Hepatocyte (in vitro differentiated cells): ENCODE measurements at regions not wholly inside any gene's neighbourhood (a gene's known extent, or its start where the extent isn't known, plus 50 kb on each side); places are given as distances from the start of the nearest gene placed in this dataset.
A peak's percentile ranks its signal among the peaks of the same experiment; 100 is the strongest.

Source experiments
- DNase-seq: peaks from one replicate; pipeline ENCODE4 v3.0.0-alpha.2; 2016; ENCODE audit warnings: low spot score
- H2AFZ ChIP-seq: fragments of 200-600 bp; sonication (generic); 2 replicates; pipeline ENCODE4 v1.6.0; 2016; ENCODE audit warnings: antibody characterized with exemption, mild to moderate bottlenecking
- H3K27ac ChIP-seq: fragments of 200-600 bp; sonication (generic); 2 replicates; pipeline ENCODE4 v1.5.1; 2016; ENCODE audit warnings: mild to moderate bottlenecking
- H3K27me3 ChIP-seq: fragments of 200-600 bp; sonication (generic); 2 replicates; pipeline ENCODE4 v1.6.1; 2016
- H3K36me3 ChIP-seq: fragments of 200-600 bp; sonication (generic); replicated peaks from 2 replicates; pipeline ENCODE4 v1.5.1; 2016; ENCODE audit warnings: low read depth; ENCODE audit not compliant: insufficient read depth
- H3K4me1 ChIP-seq: fragments of 200-600 bp; sonication (generic); 2 replicates; pipeline ENCODE4 v1.5.1; 2016; ENCODE audit warnings: mild to moderate bottlenecking, moderate library complexity; ENCODE audit not compliant: insufficient read depth
- H3K4me2 ChIP-seq: fragments of 200-600 bp; sonication (generic); 2 replicates; pipeline ENCODE4 v1.6.0; 2016
- H3K4me3 ChIP-seq: fragments of 200-600 bp; sonication (generic); 2 replicates; pipeline ENCODE4 v1.5.1; 2016; ENCODE audit warnings: mild to moderate bottlenecking
- H3K79me2 ChIP-seq: fragments of 200-600 bp; sonication (generic); 2 replicates; pipeline ENCODE4 v1.6.0; 2017; ENCODE audit warnings: mild to moderate bottlenecking
- H3K9me2 ChIP-seq: fragments of 200-600 bp; sonication (generic); replicated peaks from 2 replicates; pipeline ENCODE4 v1.6.0; 2017; ENCODE audit warnings: mild to moderate bottlenecking; ENCODE audit not compliant: insufficient read depth
- H3K9me3 ChIP-seq: fragments of 200-600 bp; sonication (generic); 2 replicates; pipeline ENCODE4 v1.5.1; 2016; ENCODE audit warnings: low read depth, mild to moderate bottlenecking
- H4K20me1 ChIP-seq: fragments of 200-600 bp; sonication (generic); 2 replicates; pipeline ENCODE4 v1.6.0; 2016; ENCODE audit warnings: mild to moderate bottlenecking; ENCODE audit not compliant: insufficient read depth, poor library complexity, severe bottlenecking
- CTCF ChIP-seq: fragments of 200-600 bp; sonication (generic); IDR thresholded peaks from 2 replicates; pipeline ENCODE4 v1.5.1; 2016; ENCODE audit warnings: antibody characterized with exemption, mild to moderate bottlenecking; ENCODE audit not compliant: poor library complexity
- EZH2 ChIP-seq: fragments of 200-600 bp; sonication (generic); IDR thresholded peaks from 2 replicates; pipeline ENCODE4 v1.6.1; 2016; ENCODE audit warnings: antibody characterized with exemption, mild to moderate bottlenecking, borderline replicate concordance
- EZH2phosphoT487 ChIP-seq: fragments of 200-600 bp; sonication (generic); IDR thresholded peaks from one replicate; pipeline ENCODE4 v1.6.1; 2018; ENCODE audit warnings: antibody characterized with exemption, mild to moderate bottlenecking, low read depth, moderate library complexity; ENCODE audit not compliant: unreplicated experiment, severe bottlenecking
- WGBS: methylation state at CpG from one replicate; pipeline ENCODE4 v1.1.6; 2016; ENCODE audit warnings: low lambda C conversion rate; ENCODE audit errors: missing lambda C conversion rate; 5-methylcytosine and 5-hydroxymethylcytosine counted together

GRCh38 chr6:50257322-50257721, 207.6 kb upstream of the DEFB112 start:
- H3K79me2 ChIP-seq: no peaks in the 10 kb centered on the region
- no peaks in the 10 kb centered on the region for H3K27me3 ChIP-seq
- H2AFZ ChIP-seq: no peak overlapping the region
- no peaks in the 10 kb centered on the region for H4K20me1 ChIP-seq
- no peak overlapping the region for H3K4me3 ChIP-seq
- TF ChIP-seq EZH2: no peak
- no peak for TF ChIP-seq CTCF
- TF ChIP-seq EZH2phosphoT487: no peak
- 94% methylated on average over 1 of the region's 1 CpG for whole genome bisulfite sequencing
- no peaks in the 10 kb centered on the region for H3K9me2 ChIP-seq
- no peaks in the 10 kb centered on the region for H3K4me1 ChIP-seq
- no peaks in the 10 kb centered on the region for H3K36me3 ChIP-seq
- H3K9me3 ChIP-seq: no peaks in the 10 kb centered on the region
- DNase-seq: no peak
- H3K27ac ChIP-seq: no peak overlapping the region
- no peak overlapping the region for H3K4me2 ChIP-seq

- 95% methylated on average over 2 of the region's 2 CpGs for WGBS
- TF ChIP-seq EZH2 (no peak), EZH2phosphoT487 (no peak)
- Histone ChIP-seq H3K4me1 (no peaks in the 10 kb centered on the region), H3K79me2 (no peaks in the 10 kb centered on the region), H3K9me3 (no peaks in the 10 kb centered on the region), H3K36me3 (no peaks in the 10 kb centered on the region), H3K27ac (no peak overlapping the region), H2AFZ (no peak overlapping the region), H3K4me2 (no peak overlapping the region), H3K4me3 (no peak overlapping the region), H3K27me3 (no peaks in the 10 kb centered on the region), H4K20me1 (no peaks in the 10 kb centered on the region), H3K9me2 (no peaks in the 10 kb centered on the region)
- no peak for DNase-seq
Observed at GRCh38 chr6:50259903-50260302, 210.2 kb upstream of the DEFB112 start.

GRCh38 chr6:50264995-50265571, 215.4 kb upstream of the DEFB112 start:
- peak; percentile 20 for DNase-seq
- Histone ChIP-seq H3K9me3 (no peaks in the 10 kb centered on the region), H3K79me2 (no peaks in the 10 kb centered on the region), H4K20me1 (no peaks in the 10 kb centered on the region), H3K27me3 (no peaks in the 10 kb centered on the region), H3K27ac (no peak overlapping the region), H3K4me2 (no peak overlapping the region), H3K4me3 (no peak overlapping the region), H2AFZ (no peak overlapping the region), H3K9me2 (no peaks in the 10 kb centered on the region), H3K36me3 (no peaks in the 10 kb centered on the region), H3K4me1 (no peaks in the 10 kb centered on the region)
- TF ChIP-seq EZH2phosphoT487 (no peak), CTCF (peak; percentile 54), EZH2 (no peak)
- 25% methylated on average over 2 of the region's 2 CpGs for WGBS

- no peaks in the 10 kb centered on the region for H4K20me1 ChIP-seq
- no peak for DNase-seq
- H3K9me2 ChIP-seq: no peaks in the 10 kb centered on the region
- no peaks in the 10 kb centered on the region for H3K27me3 ChIP-seq
- no peaks in the 10 kb centered on the region for H3K79me2 ChIP-seq
- no peaks in the 10 kb centered on the region for H3K4me1 ChIP-seq
- no peak overlapping the region for H3K27ac ChIP-seq
- 24% methylated on average over 1 of the region's 1 CpG for WGBS
- H3K9me3 ChIP-seq: no peaks in the 10 kb centered on the region
- TF ChIP-seq EZH2phosphoT487: no peak
- TF ChIP-seq CTCF: no peak
- no peak for TF ChIP-seq EZH2
- H3K4me3 ChIP-seq: no peak overlapping the region
- H3K36me3 ChIP-seq: no peaks in the 10 kb centered on the region
- H2AFZ ChIP-seq: no peak overlapping the region
- H3K4me2 ChIP-seq: no peak overlapping the region
Observed at GRCh38 chr6:50270415-50270814, 220.7 kb upstream of the DEFB112 start.
